Osteocyte (in vitro differentiated cells): ENCODE measurements at regions not wholly inside any gene's neighbourhood (a gene's known extent, or its start where the extent isn't known, plus 50 kb on each side); places are given as distances from the start of the nearest gene placed in this dataset.

Source experiments
- DNase-seq: peaks from one replicate; pipeline ENCODE4 v3.0.0; 2021; ENCODE audit warnings: mixed read lengths; ENCODE audit not compliant: unreplicated experiment; ENCODE audit errors: extremely low spot score
- H3K27ac Mint-ChIP-seq: one replicate; pipeline ENCODE4 v1.8.0; 2021; ENCODE audit warnings: mild to moderate bottlenecking, mixed read lengths; ENCODE audit not compliant: unreplicated experiment
- H3K27me3 Mint-ChIP-seq: one replicate; pipeline ENCODE4 v1.8.0; 2021; ENCODE audit warnings: mixed read lengths; ENCODE audit not compliant: unreplicated experiment
- H3K36me3 Mint-ChIP-seq: one replicate; pipeline ENCODE4 v1.8.0; 2021; ENCODE audit warnings: mixed read lengths; ENCODE audit not compliant: unreplicated experiment
- H3K4me1 Mint-ChIP-seq: one replicate; pipeline ENCODE4 v1.8.0; 2021; ENCODE audit warnings: mixed read lengths; ENCODE audit not compliant: unreplicated experiment
- H3K4me3 Mint-ChIP-seq: one replicate; pipeline ENCODE4 v1.8.0; 2021; ENCODE audit warnings: mild to moderate bottlenecking, moderate library complexity, mixed read lengths; ENCODE audit not compliant: unreplicated experiment
- H3K9me3 Mint-ChIP-seq: one replicate; pipeline ENCODE4 v1.8.0; 2021; ENCODE audit warnings: mixed read lengths; ENCODE audit not compliant: unreplicated experiment
- TF ChIP-seq, protein P1 (sequence below): fragments of 200-600 bp; sonication (generic); IDR thresholded peaks from 2 replicates; pipeline ENCODE4 v1.5.0; 2021; ENCODE audit warnings: antibody characterized with exemption, mild to moderate bottlenecking, moderate library complexity

DNA sequence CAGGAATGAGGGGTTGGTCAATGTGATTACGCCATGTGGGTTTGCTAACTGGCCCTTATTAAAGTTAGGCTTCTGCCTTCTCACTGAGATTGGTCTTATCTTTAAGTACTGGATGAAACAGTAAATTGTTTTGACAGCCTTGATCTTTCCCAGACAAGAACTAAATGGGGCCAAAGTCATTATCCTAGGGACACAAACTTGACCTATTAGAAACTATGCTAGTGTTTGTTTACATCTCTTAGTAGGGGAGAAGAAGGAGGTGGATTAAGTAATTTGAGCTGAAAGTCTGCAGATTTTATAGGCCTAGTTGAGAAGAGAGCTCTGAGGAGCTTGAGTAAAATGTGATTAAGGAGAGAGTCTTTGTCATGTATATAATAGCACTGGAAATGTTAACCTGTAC is 386.9 kb downstream of the HTR7 start:
- peaks cover 22% of the 10 kb centered on the region for H3K27me3 Mint-ChIP-seq
- no peak overlapping the region for H3K4me3 Mint-ChIP-seq
- H3K36me3 Mint-ChIP-seq = no peaks in the 10 kb centered on the region
- TF ChIP-seq, protein P1, sequence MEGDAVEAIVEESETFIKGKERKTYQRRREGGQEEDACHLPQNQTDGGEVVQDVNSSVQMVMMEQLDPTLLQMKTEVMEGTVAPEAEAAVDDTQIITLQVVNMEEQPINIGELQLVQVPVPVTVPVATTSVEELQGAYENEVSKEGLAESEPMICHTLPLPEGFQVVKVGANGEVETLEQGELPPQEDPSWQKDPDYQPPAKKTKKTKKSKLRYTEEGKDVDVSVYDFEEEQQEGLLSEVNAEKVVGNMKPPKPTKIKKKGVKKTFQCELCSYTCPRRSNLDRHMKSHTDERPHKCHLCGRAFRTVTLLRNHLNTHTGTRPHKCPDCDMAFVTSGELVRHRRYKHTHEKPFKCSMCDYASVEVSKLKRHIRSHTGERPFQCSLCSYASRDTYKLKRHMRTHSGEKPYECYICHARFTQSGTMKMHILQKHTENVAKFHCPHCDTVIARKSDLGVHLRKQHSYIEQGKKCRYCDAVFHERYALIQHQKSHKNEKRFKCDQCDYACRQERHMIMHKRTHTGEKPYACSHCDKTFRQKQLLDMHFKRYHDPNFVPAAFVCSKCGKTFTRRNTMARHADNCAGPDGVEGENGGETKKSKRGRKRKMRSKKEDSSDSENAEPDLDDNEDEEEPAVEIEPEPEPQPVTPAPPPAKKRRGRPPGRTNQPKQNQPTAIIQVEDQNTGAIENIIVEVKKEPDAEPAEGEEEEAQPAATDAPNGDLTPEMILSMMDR = no peak
- H3K4me1 Mint-ChIP-seq = no peaks in the 10 kb centered on the region
- no peak for DNase-seq
- peaks cover 8% of the 10 kb centered on the region for H3K9me3 Mint-ChIP-seq
- no peak overlapping the region for H3K27ac Mint-ChIP-seq

DNA sequence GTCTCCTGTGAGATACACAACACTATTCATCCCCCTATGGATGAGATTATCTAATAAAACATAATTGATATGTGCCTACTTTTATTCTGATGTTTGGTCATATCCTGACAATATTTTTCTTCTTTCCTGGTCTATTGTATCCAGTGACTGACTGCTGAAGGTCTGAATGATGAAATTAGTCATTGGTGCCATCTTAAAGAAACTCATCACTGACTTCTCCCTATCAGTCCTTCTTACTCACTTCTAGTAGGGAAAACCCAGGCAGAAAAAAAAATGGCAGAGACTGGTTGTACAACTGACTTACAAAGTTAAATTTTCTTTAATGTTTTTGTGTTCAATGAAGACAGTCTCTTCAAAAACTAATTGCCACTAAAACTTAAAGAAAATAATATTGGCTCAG is 377.4 kb downstream of the HTR7 start:
- Mint-ChIP-seq H3K27ac (no peak overlapping the region), H3K36me3 (no peaks in the 10 kb centered on the region), H3K4me3 (no peak overlapping the region), H3K9me3 (no peaks in the 10 kb centered on the region), H3K27me3 (peaks cover 26% of the 10 kb centered on the region), H3K4me1 (no peaks in the 10 kb centered on the region)
- DNase-seq = no peak
- TF ChIP-seq, protein P1 = no peak

DNA sequence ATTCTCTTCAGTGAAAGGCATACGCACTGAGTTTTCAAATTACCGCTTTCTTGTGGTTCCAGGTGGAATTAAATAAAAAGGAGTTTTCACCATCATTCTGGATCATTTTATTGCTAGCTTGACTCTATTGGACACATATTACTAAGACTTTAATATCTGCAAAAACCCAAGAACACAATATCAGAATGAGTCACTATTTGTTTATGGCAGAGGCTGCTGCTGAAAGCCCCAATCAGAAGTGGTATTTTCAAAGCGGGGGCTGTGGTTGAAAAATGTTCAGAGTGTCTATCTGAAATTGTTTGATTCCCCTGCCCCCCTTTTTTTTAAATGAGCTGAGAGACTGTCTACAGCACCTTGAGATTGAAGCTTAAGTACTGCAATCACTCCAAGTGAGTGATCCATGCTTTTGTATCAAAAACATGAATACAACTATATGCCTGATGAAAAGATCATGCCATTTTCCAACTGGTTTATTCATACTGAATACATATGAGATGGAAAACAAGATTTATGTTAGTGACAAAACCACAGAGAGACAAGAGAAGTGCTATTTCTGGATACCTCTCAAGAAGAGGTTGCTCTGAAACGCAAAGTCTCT is 376.4 kb downstream of the HTR7 start:
- TF ChIP-seq, protein P1 = no peak
- no peaks in the 10 kb centered on the region for H3K36me3 Mint-ChIP-seq
- no peak overlapping the region for H3K27ac Mint-ChIP-seq
- no peaks in the 10 kb centered on the region for H3K4me1 Mint-ChIP-seq
- DNase-seq = no peak
- no peaks in the 10 kb centered on the region for H3K9me3 Mint-ChIP-seq
- peaks cover 25% of the 10 kb centered on the region for H3K27me3 Mint-ChIP-seq
- H3K4me3 Mint-ChIP-seq = no peak overlapping the region

DNA sequence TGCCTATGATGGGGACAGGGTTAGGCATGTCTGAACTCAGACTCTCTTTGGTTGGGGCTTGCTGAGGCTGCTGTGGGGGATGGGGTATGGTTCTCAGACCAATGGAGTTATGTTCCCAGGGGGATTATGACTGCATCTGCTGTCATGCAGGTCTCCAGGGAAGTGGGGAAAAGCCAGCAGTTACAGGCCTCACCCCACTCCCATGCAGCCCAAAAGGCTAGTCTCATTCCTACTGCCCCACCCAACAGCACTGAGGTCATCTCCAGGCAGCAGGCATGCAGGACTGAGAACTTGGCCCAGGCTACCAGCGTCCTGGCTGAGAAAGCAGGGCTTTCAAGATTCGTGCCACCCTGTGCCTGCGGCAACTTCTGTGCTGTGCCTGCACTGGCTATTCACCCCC is 373.3 kb downstream of the HTR7 start:
- no peaks in the 10 kb centered on the region for H3K4me1 Mint-ChIP-seq
- no peak for DNase-seq
- H3K36me3 Mint-ChIP-seq = no peaks in the 10 kb centered on the region
- TF ChIP-seq, protein P1 = no peak
- no peak overlapping the region for H3K27ac Mint-ChIP-seq
- H3K4me3 Mint-ChIP-seq = no peak overlapping the region
- H3K27me3 Mint-ChIP-seq = peaks cover 27% of the 10 kb centered on the region
- no peaks in the 10 kb centered on the region for H3K9me3 Mint-ChIP-seq

DNA sequence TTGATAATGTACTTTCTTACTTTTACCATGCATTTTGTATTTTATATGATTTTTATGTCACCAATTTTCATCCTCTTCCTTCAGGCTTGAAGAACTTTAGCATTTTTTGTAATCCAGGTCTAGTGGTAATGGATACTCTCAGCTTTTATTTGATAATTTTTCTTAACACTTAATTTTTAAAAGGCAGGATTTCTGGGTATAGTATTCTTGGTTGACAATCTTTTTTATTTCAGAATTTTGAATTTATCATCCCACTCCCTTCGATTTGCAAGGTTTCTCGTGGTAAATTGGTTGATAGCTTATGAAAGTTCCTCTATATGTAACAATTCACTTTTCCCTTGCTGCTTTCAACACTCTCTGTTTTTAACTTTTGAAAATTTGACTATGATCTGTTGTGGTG is 363.7 kb downstream of the HTR7 start:
- DNase-seq = no peak
- H3K36me3 Mint-ChIP-seq = no peaks in the 10 kb centered on the region
- TF ChIP-seq, protein P1 = no peak
- H3K4me1 Mint-ChIP-seq = no peaks in the 10 kb centered on the region
- no peak overlapping the region for H3K27ac Mint-ChIP-seq
- peaks cover 5% of the 10 kb centered on the region for H3K27me3 Mint-ChIP-seq
- no peak overlapping the region for H3K4me3 Mint-ChIP-seq
- peaks cover 39% of the 10 kb centered on the region for H3K9me3 Mint-ChIP-seq
